CD4-positive, alpha-beta T cell treated with Interleukin-10 for 1 hour (primary cell): ENCODE measurements at regions not wholly inside any gene's neighbourhood (a gene's known extent, or its start where the extent isn't known, plus 50 kb on each side); places are given as distances from the start of the nearest gene placed in this dataset.

Experiments
- DNase-seq: peaks from one replicate; pipeline ENCODE4 v3.0.0-alpha.2; 2020

DNA sequence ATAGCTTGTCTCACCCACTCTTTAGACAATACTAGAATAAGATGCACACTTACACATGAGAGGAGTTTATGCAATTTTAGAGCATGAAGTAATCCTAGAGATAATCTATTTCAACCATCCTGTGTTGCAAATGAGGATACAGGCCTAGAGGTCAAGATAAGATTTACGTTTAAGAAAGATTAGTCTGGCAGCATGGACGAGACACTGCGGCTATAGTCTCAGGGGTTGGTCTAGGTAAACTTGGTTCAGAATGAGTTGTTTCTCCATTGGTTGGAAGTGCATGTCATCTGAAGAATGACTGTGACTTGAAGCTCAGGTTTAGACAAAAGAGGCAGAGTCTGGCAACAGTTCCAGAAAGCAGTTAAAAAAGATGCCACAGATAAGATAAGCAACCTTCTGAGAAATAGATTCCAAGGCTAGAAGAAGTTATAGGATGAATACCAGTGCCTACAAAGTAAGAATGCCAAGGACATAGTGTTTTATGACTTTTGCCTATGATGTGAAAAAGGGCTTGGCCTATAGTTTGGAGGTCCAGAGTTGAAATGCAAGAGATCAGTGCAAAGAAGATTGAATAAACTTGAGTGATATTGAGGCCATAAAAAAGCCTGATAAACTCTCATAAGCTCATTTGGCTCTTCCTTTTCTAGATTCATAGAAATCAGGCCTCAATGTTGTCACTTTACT is 631.0 kb downstream of the SQOR start:
- no peak for DNase-seq

GRCh38 chr15:46266661-46267060 is 631.8 kb downstream of the SQOR start:
- no peak for DNase-seq

DNA sequence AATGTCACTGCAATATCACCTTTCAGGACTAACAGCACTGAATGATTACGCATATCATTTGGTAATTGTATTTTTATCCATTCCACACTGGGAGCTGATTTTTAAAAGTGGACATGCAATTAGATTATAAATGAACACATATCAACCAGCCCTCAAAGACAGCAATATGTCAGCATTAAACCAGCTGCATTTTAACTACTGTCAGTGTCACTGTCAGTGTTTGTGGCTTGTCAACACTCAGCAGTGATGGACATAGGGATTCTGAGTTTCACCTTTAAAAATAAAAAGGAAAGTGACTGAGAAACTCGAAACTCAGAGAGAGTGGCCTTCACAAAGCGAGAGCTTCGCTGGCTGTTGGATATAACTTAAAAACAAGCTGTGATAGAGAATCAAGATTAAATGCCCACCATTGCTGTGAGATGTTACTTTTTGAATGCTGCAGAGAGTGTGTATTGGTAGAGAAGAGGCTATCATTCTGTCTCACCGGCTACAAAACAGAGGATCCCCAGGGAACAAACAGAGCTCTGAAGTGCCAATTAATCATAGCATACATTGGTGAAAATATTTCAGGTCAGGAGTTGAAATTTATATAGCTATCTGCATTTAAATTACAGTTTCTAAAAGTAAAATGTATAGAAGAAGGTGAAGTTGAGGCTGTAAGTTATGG is 635.8 kb downstream of the SQOR start:
- DNase-seq = no peak

DNA sequence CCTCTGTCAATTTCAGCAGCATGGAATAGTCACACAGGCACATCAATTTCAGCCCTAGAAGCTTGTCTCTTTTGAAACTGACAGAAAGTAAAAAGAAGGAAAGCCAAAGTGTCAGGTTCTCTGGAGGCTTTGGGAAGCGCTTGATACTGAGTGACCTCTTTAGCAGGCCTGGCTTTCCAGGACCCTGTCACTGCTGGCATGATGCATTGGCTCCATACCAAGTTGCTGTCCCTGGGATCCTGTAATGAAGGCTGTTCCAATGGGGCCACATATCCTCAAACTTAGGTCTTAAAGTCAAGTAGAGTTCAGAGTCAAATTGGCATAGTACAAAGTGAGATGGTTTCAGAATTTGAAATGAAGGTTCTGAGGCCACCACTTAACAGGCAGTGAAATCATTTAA is 640.9 kb downstream of the SQOR start:
- no peak for DNase-seq

GRCh38 chr15:46277451-46277850 is 642.6 kb downstream of the SQOR start:
- DNase-seq = no peak

DNA sequence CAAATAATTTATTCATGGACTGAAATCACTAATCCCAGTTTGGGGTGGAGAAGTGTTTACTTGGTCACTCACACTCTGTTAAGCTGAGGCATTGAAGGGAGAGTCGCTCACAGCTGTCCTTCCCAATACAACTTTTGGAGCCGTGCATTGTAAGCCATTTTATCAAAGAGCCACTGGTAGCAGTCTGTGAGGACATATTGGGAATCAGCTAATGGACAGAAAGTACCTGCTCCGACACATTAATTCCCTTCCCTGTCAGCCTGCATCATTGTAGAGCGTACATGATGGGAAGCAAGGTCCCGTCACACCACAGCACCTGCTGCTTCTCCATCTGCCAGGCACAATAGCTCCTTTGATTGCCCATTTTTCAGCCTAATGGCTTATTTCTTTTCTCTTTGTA is 643.2 kb downstream of the SQOR start:
- no peak for DNase-seq

DNA sequence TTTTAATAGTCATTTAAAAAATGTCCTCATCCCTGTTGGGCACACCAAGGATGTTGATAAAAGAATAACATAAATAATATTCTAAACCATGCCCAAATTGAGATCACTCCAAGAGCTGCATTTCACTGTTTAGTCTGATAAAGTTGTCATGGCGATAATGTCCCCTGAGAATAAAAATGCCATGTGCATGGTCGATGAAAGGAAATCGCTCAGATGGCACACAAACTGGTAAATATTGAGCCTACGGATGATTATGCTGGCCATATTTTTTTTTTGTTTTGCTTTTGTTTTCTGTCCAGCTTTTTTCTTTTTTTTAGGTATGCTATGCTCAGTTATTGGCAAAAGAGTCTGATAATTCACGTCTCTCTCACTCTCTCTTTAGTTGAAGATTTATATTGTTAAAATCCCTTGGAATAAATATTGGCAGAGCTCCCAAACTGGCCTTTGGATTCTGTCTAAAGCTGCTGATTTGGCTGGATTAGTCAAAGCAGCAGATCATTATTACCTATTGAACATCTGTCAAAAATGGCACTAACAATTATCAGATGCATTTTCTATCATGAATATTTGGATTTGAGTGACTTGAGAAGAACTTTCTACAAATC is 643.8 kb downstream of the SQOR start:
- no peak for DNase-seq

DNA sequence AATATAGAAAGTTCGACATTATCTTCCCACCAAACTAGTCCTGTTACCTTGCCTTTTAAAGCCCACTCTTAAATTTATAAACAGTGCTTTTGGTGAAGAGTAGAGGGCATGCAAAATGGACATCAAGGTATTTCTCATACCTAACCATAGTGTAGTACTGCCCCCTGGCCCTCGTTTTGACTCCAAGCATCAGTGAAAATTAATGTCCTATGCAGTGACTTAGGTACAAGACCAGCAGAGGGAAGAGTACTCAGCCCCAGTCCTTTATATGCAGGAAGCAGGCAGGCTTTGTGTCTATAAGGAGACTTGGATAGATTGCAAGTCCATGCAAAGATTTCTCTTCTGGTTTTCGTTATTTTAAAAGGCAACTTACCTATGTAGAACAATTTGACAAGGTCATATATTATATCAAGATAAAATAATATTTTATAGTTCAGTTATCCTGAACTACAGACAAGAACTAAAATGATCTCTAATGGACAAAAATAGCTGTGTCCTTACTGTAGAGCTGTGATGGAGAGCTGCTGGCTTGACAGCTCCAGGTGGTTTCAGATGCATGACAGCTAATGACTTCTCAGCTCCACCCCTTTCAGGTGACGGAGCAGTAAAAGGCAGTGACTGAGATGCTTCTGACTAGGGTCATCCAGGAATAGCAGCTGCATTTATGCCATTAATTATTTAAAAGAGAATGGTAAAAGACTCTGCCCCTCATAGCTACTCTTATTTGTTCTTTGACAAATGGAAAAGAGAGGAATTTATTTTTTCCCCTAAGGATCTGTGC is 646.1 kb downstream of the SQOR start:
- no peak for DNase-seq

- DNase-seq = no peak
Observed at GRCh38 chr15:46293550-46293949, 658.7 kb downstream of the SQOR start.

DNA sequence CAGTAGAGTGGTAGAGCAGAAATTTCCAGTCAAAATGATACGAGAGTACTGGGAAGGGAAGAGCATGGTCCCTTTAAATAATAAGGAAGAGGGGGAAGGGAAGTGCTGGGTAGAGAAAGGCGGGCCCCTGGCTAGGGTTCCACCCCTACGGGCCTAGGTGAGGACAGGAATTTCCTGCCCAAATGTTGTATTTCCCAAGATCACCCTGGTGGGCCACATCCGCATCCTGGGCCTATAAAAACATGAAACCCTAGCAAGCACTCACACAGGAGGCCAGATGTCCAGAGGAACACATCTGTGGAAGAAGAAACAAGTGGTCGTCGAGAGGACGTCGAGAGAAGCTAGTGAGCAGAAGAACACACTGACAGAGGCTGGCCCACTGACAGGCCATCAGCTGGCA is 661.2 kb downstream of the SQOR start:
- no peak for DNase-seq

GRCh38 chr15:46296797-46297196 is 662.0 kb downstream of the SQOR start:
- no peak for DNase-seq

DNA sequence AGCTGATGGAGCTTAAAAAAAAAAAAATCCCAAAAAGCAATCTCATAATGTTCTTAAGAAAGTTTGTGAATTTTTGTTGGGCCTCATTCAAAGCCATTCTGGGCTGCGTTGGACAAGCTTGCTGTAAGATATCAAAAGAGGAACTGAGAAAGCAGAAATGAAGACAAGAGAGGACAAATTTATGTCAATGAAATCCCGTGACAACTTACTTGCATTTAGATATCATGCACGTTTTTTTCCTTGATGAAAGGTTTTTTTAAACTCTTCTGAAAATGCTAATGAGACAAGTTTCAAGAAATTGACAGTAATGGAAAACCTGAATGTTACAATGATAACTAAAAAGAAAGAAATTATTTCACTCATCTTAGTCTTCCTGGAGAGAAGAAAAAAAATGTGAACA is 662.9 kb downstream of the SQOR start:
- DNase-seq = no peak

DNA sequence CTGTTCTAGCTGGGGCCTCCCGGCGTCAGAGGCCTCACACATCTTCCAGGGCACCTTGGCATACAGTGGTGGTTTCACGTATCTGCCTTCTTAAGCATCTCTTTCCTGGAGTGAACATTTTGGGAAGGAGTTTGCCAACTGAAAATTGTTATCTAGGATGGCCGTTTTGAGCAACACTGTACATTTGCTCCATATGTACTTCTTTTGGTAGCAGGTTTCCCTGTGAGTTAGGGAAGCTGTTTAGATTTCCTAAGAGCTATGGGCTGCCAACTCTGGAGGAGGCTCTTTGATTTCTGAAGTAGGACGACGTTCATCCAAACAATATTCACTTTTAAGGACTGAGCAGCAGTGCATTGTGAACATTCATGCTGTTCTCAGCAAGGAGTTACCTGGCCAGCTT is 665.9 kb downstream of the SQOR start:
- no peak for DNase-seq

DNA sequence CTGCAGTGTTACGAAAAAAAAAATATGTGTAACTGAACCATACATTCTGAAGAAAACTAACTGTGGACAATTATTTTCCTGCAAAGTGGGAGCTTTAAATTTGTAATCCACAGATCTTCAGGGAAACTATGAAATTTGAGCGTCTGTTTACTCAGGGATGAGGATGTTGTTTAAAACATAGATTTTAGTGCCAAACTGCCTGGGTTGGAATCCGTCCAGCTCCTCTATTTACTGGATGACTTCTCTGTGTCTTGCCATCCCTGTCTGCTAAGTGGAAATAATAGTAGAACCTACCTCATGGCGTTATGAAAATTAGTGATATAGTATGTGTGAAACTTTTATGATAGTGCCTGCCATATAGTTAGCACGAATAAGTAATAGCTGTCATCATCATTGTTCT is 666.5 kb downstream of the SQOR start:
- no peak for DNase-seq

GRCh38 chr15:46301826-46302225 is 667.0 kb downstream of the SQOR start:
- no peak for DNase-seq

DNA sequence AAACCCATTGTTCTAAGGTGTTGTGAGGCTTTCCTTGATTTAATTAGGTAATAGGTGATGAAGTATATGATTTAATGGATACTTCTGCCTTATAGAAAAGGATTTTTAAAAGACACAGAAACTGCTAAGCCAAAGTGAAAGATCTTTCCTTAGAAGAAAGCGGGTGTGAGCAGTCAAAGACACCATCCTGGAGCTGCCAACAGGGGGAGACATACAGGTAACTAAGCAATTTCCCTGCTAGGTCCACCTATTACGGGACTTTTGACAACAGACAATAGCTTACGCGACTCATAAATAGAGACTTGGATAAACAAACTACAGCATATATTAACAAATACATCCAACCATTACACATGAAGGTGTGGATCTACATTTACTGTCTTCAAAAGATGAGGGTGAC is 669.5 kb downstream of the SQOR start:
- DNase-seq = no peak

- DNase-seq = no peak
Observed at GRCh38 chr15:46307746-46308145, 672.9 kb downstream of the SQOR start.

- no peak for DNase-seq
Observed at GRCh38 chr15:46309914-46310313, 675.1 kb downstream of the SQOR start.

GRCh38 chr15:46312133-46312740 is 677.4 kb downstream of the SQOR start:
- peak; percentile 45 for DNase-seq

GRCh38 chr15:46315434-46315833 is 680.6 kb downstream of the SQOR start:
- no peak for DNase-seq

DNA sequence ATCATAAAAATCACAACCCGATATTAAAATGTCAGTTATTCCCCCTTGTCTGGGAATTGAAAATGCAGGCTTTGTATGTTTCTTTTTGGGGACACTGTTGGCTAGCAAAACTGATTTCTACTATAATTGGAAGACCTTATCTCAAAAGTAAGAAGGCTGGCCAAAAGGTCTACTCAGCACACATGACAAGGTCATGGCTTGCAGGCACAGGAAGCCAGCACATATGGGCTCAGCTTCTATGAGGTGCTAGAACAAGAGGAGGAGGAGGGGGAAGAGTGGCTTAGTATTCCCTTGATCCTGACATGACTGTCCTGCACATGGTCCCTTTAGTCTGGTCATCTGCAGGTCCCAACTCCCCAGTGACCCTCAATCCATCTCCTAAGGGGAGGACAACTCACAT is 681.2 kb downstream of the SQOR start:
- DNase-seq = no peak

- DNase-seq = no peak
Observed at GRCh38 chr15:46317029-46317428, 682.2 kb downstream of the SQOR start.

DNA sequence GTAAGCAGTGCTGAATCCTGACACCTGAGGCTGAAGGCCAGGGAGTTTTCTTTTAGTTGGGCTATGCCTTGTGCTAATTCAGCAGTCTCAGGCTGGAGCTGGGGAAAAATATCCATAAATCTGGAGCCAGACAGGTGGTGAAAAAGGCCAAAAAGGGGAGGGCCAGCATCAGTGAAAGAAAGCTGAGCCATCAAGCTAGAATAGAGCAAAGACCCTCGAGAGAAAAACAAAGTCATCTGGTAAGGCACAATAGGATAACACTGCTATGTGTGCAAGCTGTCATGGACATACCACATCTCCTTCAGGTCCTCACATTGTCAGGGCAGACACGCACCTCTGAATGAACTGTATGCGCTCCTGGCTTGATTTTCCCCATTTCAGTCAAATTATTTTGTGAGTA is 687.9 kb downstream of the SQOR start:
- DNase-seq = no peak
